RWPE2 (cell line): ENCODE measurements at regions not wholly inside any gene's neighbourhood (a gene's known extent, or its start where the extent isn't known, plus 50 kb on each side); places are given as distances from the start of the nearest gene placed in this dataset.

ENCODE experiments used
- ATAC-seq: fragments of 200-7000 bp; cut with Tn5 transposase; 3 replicates; pipeline ENCODE4 v1.9.1; 2021; ENCODE audit warnings: low read depth
- DNase-seq: peaks from one replicate; pipeline ENCODE4 v3.0.0-alpha.2; 2020; ENCODE audit warnings: low spot score
- H3K27ac ChIP-seq: fragments of 450-650 bp; 2 replicates; pipeline ENCODE4 v1.5.1; 2017; ENCODE audit warnings: mild to moderate bottlenecking; ENCODE audit not compliant: poor library complexity, severe bottlenecking
- H3K27me3 ChIP-seq: fragments of 250-450 bp; sonication (Bioruptor Pico); 2 replicates; pipeline ENCODE4 v1.5.1; 2021; ENCODE audit warnings: mild to moderate bottlenecking, moderate library complexity; ENCODE audit not compliant: insufficient read depth, poor library complexity, severe bottlenecking
- H3K36me3 ChIP-seq: fragments of 250-450 bp; sonication (Bioruptor Pico); 2 replicates; pipeline ENCODE4 v1.5.1; 2020; ENCODE audit warnings: low read depth, mild to moderate bottlenecking, moderate library complexity
- H3K4me1 ChIP-seq: fragments of 250-450 bp; sonication (Bioruptor Pico); 2 replicates; pipeline ENCODE4 v1.5.1; 2021; ENCODE audit warnings: mild to moderate bottlenecking, moderate library complexity; ENCODE audit not compliant: insufficient read depth, poor library complexity, severe bottlenecking
- H3K4me3 ChIP-seq: fragments of 250-450 bp; sonication (Bioruptor Pico); 2 replicates; pipeline ENCODE4 v1.5.1; 2021; ENCODE audit warnings: mild to moderate bottlenecking, moderate library complexity; ENCODE audit not compliant: severe bottlenecking
- H3K9me3 ChIP-seq: fragments of 250-450 bp; sonication (Bioruptor Pico); 2 replicates; pipeline ENCODE4 v1.5.1; 2021; ENCODE audit warnings: mild to moderate bottlenecking, moderate library complexity; ENCODE audit not compliant: severe bottlenecking
- CTCF ChIP-seq: fragments of 450-650 bp; IDR thresholded peaks from one replicate; pipeline ENCODE4 v1.5.1; 2017; ENCODE audit warnings: mild to moderate bottlenecking, moderate library complexity; ENCODE audit not compliant: poor library complexity, severe bottlenecking

GRCh38 chr16:72428681-72429376, 256.9 kb upstream of the PMFBP1 start:
- no peak for TF ChIP-seq CTCF
- H3K27me3 ChIP-seq, result no peaks in the 10 kb centered on the region
- ATAC-seq (no peak), DNase-seq (no peak)
- H3K4me3 ChIP-seq, result no peak overlapping the region
- H3K27ac ChIP-seq, result no peak overlapping the region
- no peaks in the 10 kb centered on the region for H3K4me1 ChIP-seq
- H3K36me3 ChIP-seq, result peaks cover 10% of the 10 kb centered on the region; the same call in 1 of the 2 replicates
- H3K9me3 ChIP-seq, result peaks cover 2% of the 10 kb centered on the region

GRCh38 chr16:72427783-72428331, 255.9 kb upstream of the PMFBP1 start:
- H3K9me3 ChIP-seq, result no peaks in the 10 kb centered on the region
- no peak overlapping the region for H3K27ac ChIP-seq
- no peak for TF ChIP-seq CTCF
- peaks cover 12% of the 10 kb centered on the region for H3K36me3 ChIP-seq
- no peak overlapping the region for H3K4me3 ChIP-seq
- no peaks in the 10 kb centered on the region for H3K4me1 ChIP-seq
- no peaks in the 10 kb centered on the region for H3K27me3 ChIP-seq
- no peak for DNase-seq
- ATAC-seq, result no peak

GRCh38 chr16:72427051-72427782, 255.3 kb upstream of the PMFBP1 start:
- Histone ChIP-seq H3K36me3 (peaks cover 18% of the 10 kb centered on the region), H3K27ac (no peak overlapping the region), H3K9me3 (peaks cover 2% of the 10 kb centered on the region), H3K4me3 (no peak overlapping the region), H3K4me1 (no peaks in the 10 kb centered on the region), H3K27me3 (no peaks in the 10 kb centered on the region)
- ATAC-seq, result no peak
- no peak for TF ChIP-seq CTCF
- DNase-seq, result no peak

GRCh38 chr16:72426386-72426785, 254.4 kb upstream of the PMFBP1 start:
- no peaks in the 10 kb centered on the region for H3K4me1 ChIP-seq
- H3K4me3 ChIP-seq, result no peak overlapping the region
- H3K36me3 ChIP-seq, result peaks cover 23% of the 10 kb centered on the region
- no peaks in the 10 kb centered on the region for H3K27me3 ChIP-seq
- ATAC-seq (no peak), DNase-seq (no peak)
- no peak overlapping the region for H3K27ac ChIP-seq
- no peak for TF ChIP-seq CTCF
- peaks cover 5% of the 10 kb centered on the region for H3K9me3 ChIP-seq
